ENCODE measurements at regions not wholly inside any gene's neighbourhood (a gene's known extent, or its start where the extent isn't known, plus 50 kb on each side); places are given as distances from the start of the nearest gene placed in this dataset.

GRCh38 chr2:228446734-228447133 lies 265.2 kb upstream of the SPHKAP start:
- no TSS peak for BruUV-seq (replicated peaks)
- no peak overlapping the region for H3K27ac ChIP-seq (ENCODE audit: extremely low read length, insufficient read depth, low read length)
- WGBS (ENCODE audit: low lambda C conversion rate) = 2% methylated on average over 4 of the region's 4 CpGs
- FAIRE-seq = no peak
- no peaks in the 10 kb centered on the region for H3K36me3 ChIP-seq (replicated peaks in 1 of 2; ENCODE audit: control insufficient read depth in 1 of 2, insufficient read depth in 2 of 2, low read length in 2 of 2)
- H3K4me1 ChIP-seq (ENCODE audit: insufficient read depth, low read length) = no peaks in the 10 kb centered on the region
- ATAC-seq = no peak
- H3K79me2 ChIP-seq (ENCODE audit: insufficient read depth, low read length) = no peaks in the 10 kb centered on the region
- no peak overlapping the region for H3K4me3 ChIP-seq (replicated peaks in 1 of 3; ENCODE audit: insufficient read depth in 1 of 3, low read depth in 2 of 3, low read length in 3 of 3)
- intact Hi-C loops (cut with micrococcal nuclease; ENCODE audit: unreplicated experiment) = no loop called here
- H3K4me2 ChIP-seq (ENCODE audit: low read depth, low read length) = no peak overlapping the region
- ChIA-PET CTCF (ENCODE audit: low intra/inter-chr PET ratio, low total read pairs) (no interaction called here), POLR2A (no interaction called here)
- H3K27me3 ChIP-seq (ENCODE audit: control insufficient read depth in 1 of 2, insufficient read depth in 2 of 2, low read length in 2 of 2) = no peaks in the 10 kb centered on the region
- H4K20me1 ChIP-seq (ENCODE audit: insufficient read depth, low read length) = no peaks in the 10 kb centered on the region
- H2AFZ ChIP-seq (ENCODE audit: low read length) = no peak overlapping the region
- H3K9me3 ChIP-seq (ENCODE audit: low read length) = peaks cover 92% of the 10 kb centered on the region
- no peak for DNase-seq (ENCODE audit: low spot score)
- no peak overlapping the region for H3K9ac ChIP-seq (ENCODE audit: insufficient read depth, low read depth, low read length)
- no peak for TF ChIP-seq ZNF639 (CRISPR knock-in tag; conservative IDR thresholded peaks at IDR 0.05)
- no peak for TF ChIP-seq KAT2B (IDR thresholded peaks at IDR 0.05; ENCODE audit: borderline replicate concordance, low read depth, low read length)
- no peak for TF ChIP-seq ZNF670 (CRISPR knock-in tag; IDR thresholded peaks at IDR 0.05; ENCODE audit: borderline replicate concordance)
- in situ Hi-C loops (cut with HindIII; ENCODE audit: extremely low pct_ligation_motif_present, low pct_unique_long_range_greater_than_20kb) = no loop called here

GRCh38 chr2:228444161-228444560 lies 262.7 kb upstream of the SPHKAP start:
- in situ Hi-C loops (cut with HindIII; ENCODE audit: extremely low pct_ligation_motif_present, low pct_unique_long_range_greater_than_20kb) = no loop called here
- intact Hi-C loops (cut with micrococcal nuclease; ENCODE audit: unreplicated experiment) = no loop called here
- WGBS (ENCODE audit: low lambda C conversion rate) = 3% methylated on average over 4 of the region's 4 CpGs

More at GRCh38 chr2:228444161-228444560, 262.7 kb upstream of the SPHKAP start:
- no TSS peak for BruUV-seq (replicated peaks)
- no peak for DNase-seq (ENCODE audit: low spot score)
- Histone ChIP-seq H3K27me3 (ENCODE audit: control insufficient read depth in 1 of 2, insufficient read depth in 2 of 2, low read length in 2 of 2) (no peaks in the 10 kb centered on the region), H3K79me2 (ENCODE audit: insufficient read depth, low read length) (no peaks in the 10 kb centered on the region), H4K20me1 (ENCODE audit: insufficient read depth, low read length) (no peaks in the 10 kb centered on the region), H3K4me2 (ENCODE audit: low read depth, low read length) (no peak overlapping the region), H3K4me1 (ENCODE audit: insufficient read depth, low read length) (no peaks in the 10 kb centered on the region), H3K27ac (ENCODE audit: extremely low read length, insufficient read depth, low read length) (no peak overlapping the region), H3K9ac (ENCODE audit: insufficient read depth, low read depth, low read length) (no peak overlapping the region), H3K36me3 (replicated peaks in 1 of 2; ENCODE audit: control insufficient read depth in 1 of 2, insufficient read depth in 2 of 2, low read length in 2 of 2) (no peaks in the 10 kb centered on the region), H2AFZ (ENCODE audit: low read length) (no peak overlapping the region), H3K9me3 (ENCODE audit: low read length) (peaks cover 80% of the 10 kb centered on the region), H3K4me3 (replicated peaks in 1 of 3; ENCODE audit: insufficient read depth in 1 of 3, low read depth in 2 of 3, low read length in 3 of 3) (no peak overlapping the region)
- ChIA-PET POLR2A (no interaction called here), CTCF (ENCODE audit: low intra/inter-chr PET ratio, low total read pairs) (no interaction called here)
- FAIRE-seq = no peak
- ATAC-seq = no peak
- TF ChIP-seq ZFP41 (CRISPR knock-in tag; IDR thresholded peaks at IDR 0.05; ENCODE audit: borderline replicate concordance) (no peak), PHF21A (CRISPR knock-in tag; IDR thresholded peaks at IDR 0.05) (no peak), SIN3A (IDR thresholded peaks at IDR 0.05; ENCODE audit: borderline replicate concordance, low read depth, low read length) (no peak), ATF3 (CRISPR knock-in tag; IDR thresholded peaks at IDR 0.05) (no peak), NR0B2 (CRISPR knock-in tag; IDR thresholded peaks at IDR 0.05) (no peak), AGO2 (optimal IDR thresholded peaks at IDR 0.05; ENCODE audit: low read depth, low read length) (no peak)

Measured in HepG2 (cell line).